ENCODE measurements at regions not wholly inside any gene's neighbourhood (a gene's known extent, or its start where the extent isn't known, plus 50 kb on each side); places are given as distances from the start of the nearest gene placed in this dataset.
"Not testable (repeated sequence)": the region's sequence is repeated elsewhere in the genome, so short reads cannot be mapped to it uniquely, and the experiment has no call there.

GRCh38 chr13:33340631-33341030, 55.1 kb upstream of the STARD13 start:
- ATAC-seq = no peak

- no peak for ATAC-seq
Observed at GRCh38 chr13:33341861-33342452, 56.4 kb upstream of the STARD13 start.

GRCh38 chr13:33345842-33346241, 60.3 kb upstream of the STARD13 start:
- no peak for ATAC-seq

GRCh38 chr13:33347861-33348260, 62.3 kb upstream of the STARD13 start:
- no peak for ATAC-seq

GRCh38 chr13:33348366-33348765, 62.8 kb upstream of the STARD13 start:
- no peak for ATAC-seq

GRCh38 chr13:33349288-33349985, 63.9 kb upstream of the STARD13 start:
- ATAC-seq = no peak

- ATAC-seq = no peak
Observed at GRCh38 chr13:33349986-33350826, 64.7 kb upstream of the STARD13 start.

- ATAC-seq = no peak
Observed at GRCh38 chr13:33351319-33351718, 65.8 kb upstream of the STARD13 start.

- no peak for ATAC-seq
Observed at GRCh38 chr13:33352041-33352440, 66.5 kb upstream of the STARD13 start.

GRCh38 chr13:33352526-33352925, 67.0 kb upstream of the STARD13 start:
- peak in 1 of 2 donors; percentile 25 for ATAC-seq

- no peak for ATAC-seq
Observed at GRCh38 chr13:33353210-33353609, 67.7 kb upstream of the STARD13 start.

- no peak for ATAC-seq
Observed at GRCh38 chr13:33353646-33354045, 68.1 kb upstream of the STARD13 start.

GRCh38 chr13:33355201-33355895, 69.8 kb upstream of the STARD13 start:
- ATAC-seq = no peak

GRCh38 chr13:33358076-33358475, 72.5 kb upstream of the STARD13 start:
- ATAC-seq = not testable (repeated sequence)

- ATAC-seq = no peak
Observed at GRCh38 chr13:33362986-33363727, 77.6 kb upstream of the STARD13 start.

GRCh38 chr13:33364192-33364591, 78.6 kb upstream of the STARD13 start:
- ATAC-seq = no peak

- ATAC-seq = no peak
Observed at GRCh38 chr13:33366469-33367062, 81.0 kb upstream of the STARD13 start.

GRCh38 chr13:33367171-33367895, 81.8 kb upstream of the STARD13 start:
- no peak for ATAC-seq

GRCh38 chr13:33367926-33368325, 82.4 kb upstream of the STARD13 start:
- no peak for ATAC-seq

GRCh38 chr13:33369073-33369472, 83.5 kb upstream of the STARD13 start:
- ATAC-seq = no peak

- no peak for ATAC-seq
Observed at GRCh38 chr13:33372251-33372919, 86.8 kb upstream of the STARD13 start.

Data from activated CD4-positive, CD25-positive, alpha-beta regulatory T cell treated with anti-CD3 and anti-CD28 coated beads, Interleukin-2, amount 50 U/mL, for 24 hours (primary cell).